ENCODE measurements at regions not wholly inside any gene's neighbourhood (a gene's known extent, or its start where the extent isn't known, plus 50 kb on each side); places are given as distances from the start of the nearest gene placed in this dataset.
A peak's percentile ranks its signal among the peaks of the same experiment; 100 is the strongest.
"Not testable (repeated sequence)": the region's sequence is repeated elsewhere in the genome, so short reads cannot be mapped to it uniquely, and the experiment has no call there.

GRCh38 chr6:141484711-141485110 lies 648.0 kb upstream of the GJE1 start:
- no peak for DNase-seq

DNA sequence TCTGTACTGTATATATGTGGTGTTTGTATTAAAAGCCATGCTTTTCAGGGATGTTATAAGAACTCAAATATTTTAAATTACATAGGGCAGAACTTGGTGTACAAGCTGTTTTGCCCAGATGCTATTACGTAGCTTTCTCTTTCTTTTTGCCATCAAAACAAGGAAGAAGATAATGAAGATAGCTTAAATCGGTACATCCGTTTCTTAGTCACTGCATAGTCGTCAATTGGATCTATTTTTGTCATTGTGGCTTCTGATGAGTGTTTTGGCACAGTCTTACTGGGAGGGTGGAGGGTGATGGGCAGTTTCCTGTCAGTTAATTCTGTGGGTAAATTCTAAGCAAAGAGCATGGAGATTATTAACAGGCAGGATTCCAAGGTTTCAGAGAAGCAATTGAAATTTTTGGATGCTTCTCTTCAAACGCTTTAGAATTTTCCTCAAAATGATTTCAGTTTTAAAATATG lies 649.1 kb upstream of the GJE1 start:
- peak; percentile 63 for DNase-seq

DNA sequence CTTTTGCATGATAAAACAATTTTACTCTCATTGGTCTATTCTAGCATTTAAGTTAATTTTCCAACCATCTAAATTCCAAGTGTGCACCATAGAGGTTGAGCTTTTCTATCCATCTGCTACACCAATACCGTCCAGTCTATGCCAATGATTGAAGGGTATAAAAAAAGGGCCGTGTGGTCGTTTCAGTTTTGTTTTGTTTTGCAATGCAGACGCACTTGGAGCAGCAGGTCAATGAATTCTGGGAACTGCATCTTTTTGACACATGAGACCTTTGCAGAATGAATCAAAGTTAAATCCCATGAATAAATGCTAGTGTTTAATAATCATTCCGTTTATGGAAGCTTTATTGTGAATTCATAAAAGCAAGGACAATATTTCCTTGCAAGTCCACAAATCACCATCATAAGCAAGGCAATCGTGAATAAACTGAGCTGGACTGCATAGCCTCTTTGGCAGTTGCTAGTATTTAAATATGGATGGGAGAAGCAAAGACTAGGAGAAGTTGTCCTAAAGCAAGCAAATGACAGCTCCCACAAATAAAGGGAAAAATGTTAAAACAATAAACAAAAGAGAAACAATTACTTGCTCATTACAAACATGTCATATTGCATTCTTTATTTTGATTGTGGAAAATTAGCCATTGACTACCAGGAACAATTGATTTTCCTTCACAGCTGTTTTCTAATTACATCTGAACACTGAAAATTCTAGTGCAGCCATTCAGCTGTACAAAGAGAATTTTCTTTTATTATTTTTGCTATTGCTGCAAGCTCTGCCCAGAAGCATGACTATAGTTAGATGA lies 649.7 kb upstream of the GJE1 start:
- no peak for DNase-seq

- no peak for DNase-seq
These were observed 657.5 kb upstream of the GJE1 start for GRCh38 chr6:141475259-141475658.

DNA sequence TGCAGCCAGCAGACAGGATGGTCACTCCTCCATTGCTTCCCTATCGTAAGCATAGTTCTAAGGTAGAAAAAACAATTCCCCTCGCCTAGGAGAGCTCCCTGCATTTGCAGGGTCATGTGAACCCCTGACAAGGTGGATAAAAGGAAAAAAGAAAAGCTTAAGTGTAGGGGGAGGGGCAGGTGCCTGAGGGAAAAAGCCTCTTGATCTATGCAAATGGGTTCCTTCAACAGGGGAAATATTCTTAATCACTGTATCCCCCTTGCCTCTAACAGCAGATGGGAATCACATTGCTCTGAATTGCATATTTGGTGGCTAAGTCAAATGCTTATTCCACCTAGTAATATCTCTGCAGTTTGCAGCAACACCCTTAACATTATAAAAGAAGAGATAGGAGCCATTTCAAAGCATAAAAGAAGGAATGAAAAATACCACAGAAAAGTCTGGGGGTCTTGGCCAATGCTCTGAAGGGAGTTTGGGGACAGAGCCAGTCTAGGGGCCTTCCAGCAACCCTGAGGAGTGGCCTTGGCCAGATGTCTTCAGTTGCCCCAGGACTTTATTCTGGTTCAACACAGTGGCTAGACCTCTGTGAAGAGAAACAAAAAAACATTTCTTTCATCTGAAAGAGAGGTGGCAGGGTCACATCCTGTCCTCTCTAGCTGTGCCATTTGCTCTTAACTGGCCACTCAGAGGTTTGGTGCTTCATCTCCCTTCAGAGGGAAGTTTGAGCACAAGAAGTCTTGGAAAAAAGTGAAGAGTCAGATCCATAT lies 660.4 kb upstream of the GJE1 start:
- no peak for DNase-seq

DNA sequence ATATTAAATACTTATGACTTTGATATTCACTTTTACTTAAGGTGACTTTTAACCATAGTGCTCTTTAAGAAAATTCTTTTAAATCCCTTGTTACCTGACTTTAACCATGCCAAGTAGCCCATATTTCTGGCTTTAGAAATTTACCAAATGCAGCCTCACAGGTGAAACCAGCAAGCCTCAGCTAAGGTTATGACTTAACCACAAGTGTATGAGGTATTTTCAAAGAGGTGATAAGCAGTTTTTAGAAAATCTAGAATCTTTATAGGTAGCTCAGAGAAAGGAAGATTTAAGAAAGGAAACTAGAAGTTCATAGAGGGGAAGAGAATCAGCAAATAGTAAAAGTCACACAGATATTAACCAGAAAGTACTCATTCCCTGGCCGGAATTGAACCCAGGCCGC lies 661.9 kb upstream of the GJE1 start:
- no peak for DNase-seq

GRCh38 chr6:141467881-141468280 lies 664.8 kb upstream of the GJE1 start:
- no peak for DNase-seq

DNA sequence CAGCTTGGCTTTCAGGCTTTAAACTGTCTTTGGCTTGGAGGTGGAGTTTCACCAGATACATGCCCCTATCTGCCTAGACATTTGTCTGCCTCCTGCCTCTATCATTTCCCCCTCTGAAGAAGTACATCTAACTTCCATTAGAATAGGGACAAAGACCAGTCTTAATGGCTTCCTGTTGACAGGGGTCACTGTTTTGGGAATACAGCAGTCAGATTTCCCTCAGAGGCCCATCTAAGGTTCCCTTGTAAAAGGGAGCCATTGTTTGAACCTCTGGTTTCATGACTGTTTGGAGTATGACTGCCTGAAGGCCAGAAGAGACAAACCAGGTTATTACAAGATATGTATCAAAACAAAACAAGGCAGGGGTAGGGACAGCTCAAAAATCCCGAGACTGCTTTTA lies 665.7 kb upstream of the GJE1 start:
- no peak for DNase-seq

DNA sequence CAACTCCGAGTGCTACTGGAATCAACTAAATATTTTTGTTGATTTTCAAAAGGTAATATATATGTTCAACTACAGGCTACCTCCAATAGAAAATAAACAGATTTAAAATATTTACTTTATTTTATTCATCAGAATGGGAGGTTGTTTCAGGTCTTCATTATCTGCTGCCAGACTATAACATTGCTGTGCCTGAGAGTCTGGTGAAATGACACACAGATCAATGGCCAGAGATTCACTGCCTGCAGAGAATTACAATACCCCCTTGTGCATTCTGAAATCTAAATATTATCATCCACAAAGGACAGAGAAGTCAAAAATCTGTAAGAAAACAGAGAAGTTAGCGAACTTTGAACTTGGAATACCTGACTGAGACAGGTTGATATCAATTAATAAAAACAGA lies 667.8 kb upstream of the GJE1 start:
- no peak for DNase-seq

DNA sequence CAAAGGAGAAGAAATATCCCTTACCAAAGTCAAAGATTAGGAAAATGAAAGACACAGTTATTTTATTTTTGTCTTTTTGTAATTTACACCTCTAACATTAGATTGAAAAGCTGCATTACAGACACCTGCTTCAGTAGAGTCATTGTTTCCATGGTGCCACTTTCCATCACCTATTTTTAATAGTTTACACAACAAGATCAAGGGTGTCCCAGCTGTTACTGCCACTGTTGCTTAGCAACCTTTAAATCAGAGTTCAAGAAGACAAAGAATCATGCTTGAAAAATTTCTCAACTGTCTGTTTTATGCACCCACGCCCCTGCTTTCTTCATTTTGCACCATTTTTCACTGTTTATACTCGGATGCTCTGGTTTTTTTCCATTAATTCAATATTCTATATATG lies 668.2 kb upstream of the GJE1 start:
- no peak for DNase-seq

GRCh38 chr6:141463237-141463977 lies 669.3 kb upstream of the GJE1 start:
- DNase-seq = no peak

DNA sequence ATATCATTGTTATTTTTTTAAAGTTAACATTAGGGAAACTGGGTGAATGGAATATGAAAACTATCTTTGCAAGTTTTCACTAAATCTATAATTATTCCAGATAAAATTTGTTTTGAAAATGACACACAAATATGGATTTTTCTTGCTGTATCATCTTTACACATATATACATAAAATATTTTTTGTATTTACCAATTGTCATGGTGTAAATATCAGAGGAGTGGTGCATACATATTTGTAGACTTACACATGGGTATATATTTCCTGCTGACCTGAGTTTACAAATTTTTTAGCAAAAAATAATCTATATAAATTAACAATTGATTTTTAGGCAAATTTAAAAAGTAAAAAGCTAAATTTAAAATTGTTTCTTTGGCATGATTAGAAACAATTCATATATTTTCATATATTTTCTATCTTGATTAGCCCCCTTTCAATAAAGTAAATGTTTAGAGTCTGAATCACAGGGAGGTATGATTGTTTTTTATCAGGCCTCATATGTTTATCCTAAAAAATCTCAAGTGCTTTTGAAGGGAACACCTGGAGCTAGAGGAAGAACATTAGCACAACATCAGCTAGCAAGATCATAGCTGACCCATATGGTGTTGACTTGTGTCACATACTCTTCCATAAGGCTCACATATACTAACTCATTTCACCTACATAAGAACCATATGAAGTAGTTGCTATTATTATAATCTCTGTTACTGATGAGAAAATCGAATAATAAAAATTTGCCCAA lies 671.8 kb upstream of the GJE1 start:
- no peak for DNase-seq

DNA sequence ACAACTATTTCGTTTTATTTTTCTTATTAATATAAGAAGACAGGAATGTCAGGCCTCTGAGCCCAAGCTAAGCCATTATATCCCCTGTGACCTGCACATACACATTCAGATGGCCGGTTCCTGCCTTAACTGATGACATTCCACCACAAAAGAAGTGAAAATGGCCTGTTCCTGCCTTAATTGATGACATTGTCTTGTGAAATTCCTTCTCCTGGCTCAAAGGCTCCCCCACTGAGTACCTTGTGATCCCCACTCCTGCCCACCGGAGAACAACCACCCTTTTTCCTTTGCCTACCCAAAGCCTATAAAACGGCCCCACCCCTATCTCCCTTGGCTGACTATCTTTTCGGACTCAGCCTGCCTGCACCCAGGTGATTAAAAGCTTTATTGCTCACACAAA lies 672.5 kb upstream of the GJE1 start:
- DNase-seq = not testable (repeated sequence)

DNA sequence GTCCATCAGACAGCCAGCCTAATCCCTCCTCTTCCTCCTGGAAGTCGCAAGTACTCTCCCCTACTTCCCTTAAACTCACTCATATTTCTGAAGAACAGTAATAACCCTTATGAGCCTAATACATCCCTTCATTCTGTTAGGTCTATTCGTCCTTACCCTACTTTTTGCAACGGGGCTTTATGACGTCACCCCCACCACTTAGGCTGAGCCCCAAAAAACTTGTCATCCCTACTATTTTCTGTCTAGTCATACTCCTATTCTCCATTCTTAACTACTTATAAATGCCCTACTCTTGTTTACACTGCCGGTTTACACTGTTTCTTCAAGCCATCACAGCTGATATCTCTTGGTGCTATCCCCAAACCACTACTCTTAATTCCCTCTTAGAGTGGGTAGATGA lies 674.7 kb upstream of the GJE1 start:
- not testable (repeated sequence) for DNase-seq

DNA sequence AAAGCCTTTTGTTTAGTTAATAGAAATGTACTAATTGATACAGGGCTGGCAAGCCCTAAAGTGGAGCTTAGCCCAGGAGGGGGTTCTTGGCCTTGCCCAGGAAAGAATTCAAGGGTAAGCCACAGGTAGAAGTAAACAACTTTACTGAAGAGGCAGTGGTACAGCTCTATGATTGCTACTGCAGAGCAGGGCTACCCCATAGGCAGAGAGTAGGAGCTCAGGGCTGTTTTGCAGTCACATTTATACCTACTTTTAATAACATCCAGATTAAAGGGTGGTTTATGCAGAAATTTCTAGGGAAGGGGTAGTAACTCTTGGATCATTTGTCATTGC lies 680.4 kb upstream of the GJE1 start:
- DNase-seq = no peak

GRCh38 chr6:141451511-141452353 lies 681.0 kb upstream of the GJE1 start:
- no peak for DNase-seq

- DNase-seq = no peak
These were observed 681.6 kb upstream of the GJE1 start for GRCh38 chr6:141451181-141451510.

GRCh38 chr6:141445928-141446628 lies 686.6 kb upstream of the GJE1 start:
- no peak for DNase-seq

GRCh38 chr6:141443668-141444289 lies 688.9 kb upstream of the GJE1 start:
- DNase-seq = no peak

GRCh38 chr6:141443032-141443431 lies 689.7 kb upstream of the GJE1 start:
- DNase-seq = no peak

DNA sequence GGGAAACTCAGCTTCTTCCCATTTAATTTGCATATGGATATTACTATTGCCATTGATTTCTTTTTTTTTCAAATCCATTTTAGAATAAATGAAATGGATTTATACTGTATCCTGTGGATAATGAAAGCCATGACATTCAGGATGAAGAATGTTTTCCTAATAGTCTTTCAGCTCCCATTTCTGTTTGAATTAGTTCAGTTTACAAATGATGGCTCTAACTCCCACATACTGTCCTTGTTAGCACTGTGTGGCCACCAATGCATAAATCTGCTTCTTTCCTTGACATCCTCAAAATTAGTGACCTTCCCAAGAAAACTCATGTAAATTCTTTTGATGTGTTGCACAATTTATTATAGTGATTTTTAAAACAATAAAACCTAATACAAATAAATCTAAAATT lies 693.2 kb upstream of the GJE1 start:
- no peak for DNase-seq
